Spleen (tissue), 11 donors: ENCODE measurements at regions not wholly inside any gene's neighbourhood (a gene's known extent, or its start where the extent isn't known, plus 50 kb on each side); places are given as distances from the start of the nearest gene placed in this dataset.
"Not testable (repeated sequence)": the region's sequence is repeated elsewhere in the genome, so short reads cannot be mapped to it uniquely, and the experiment has no call there.

Experiments
- DNase-seq: peaks from one replicate; pipeline ENCODE4 v3.0.0-alpha.2; 2020
- H3K27ac ChIP-seq, 8 donors: fragments of 200-600 bp; sonication (generic) in 7 of 8; 1 replicate in 4 of 8; 2 replicates in 4 of 8; pipeline versions ENCODE4 v1.5.0 to v1.8.0; 2016 to 2021; ENCODE audit warnings: inconsistent platforms in 4 of 8, mild to moderate bottlenecking in 4 of 8, moderate library complexity in 1 of 8
- H3K27me3 ChIP-seq, 7 donors: fragments of 200-600 bp; sonication (generic) in 6 of 7; replicated peaks in 1 of 7; 1 replicate in 4 of 7; 2 replicates in 3 of 7; pipeline versions ENCODE4 v1.5.0 to v1.8.0; 2016 to 2021; ENCODE audit warnings: inconsistent platforms in 3 of 7, mild to moderate bottlenecking in 1 of 7
- H3K36me3 ChIP-seq, 6 donors: fragments of 200-600 bp; sonication (generic) in 5 of 6; 1 replicate in 4 of 6; 2 replicates in 2 of 6; pipeline versions ENCODE4 v1.5.0 to v1.8.0; 2016 to 2021; ENCODE audit warnings: inconsistent platforms in 2 of 6
- H3K4me1 ChIP-seq, 6 donors: fragments of 200-600 bp; sonication (generic) in 5 of 6; 1 replicate in 3 of 6; 2 replicates in 3 of 6; pipeline versions ENCODE4 v1.5.0 to v1.8.0; 2016 to 2021; ENCODE audit warnings: inconsistent platforms in 3 of 6
- H3K4me3 ChIP-seq, 8 donors: fragments of 200-600 bp; sonication (generic) in 7 of 8; 1 replicate in 4 of 8; 2 replicates in 4 of 8; pipeline versions ENCODE4 v1.5.0 to v1.8.0; 2016 to 2021; ENCODE audit warnings: inconsistent platforms in 4 of 8, mild to moderate bottlenecking in 4 of 8, moderate library complexity in 2 of 8
- H3K9me3 ChIP-seq, 8 donors: fragments of 200-600 bp; sonication (generic) in 7 of 8; 1 replicate in 4 of 8; 2 replicates in 4 of 8; pipeline versions ENCODE4 v1.5.0 to v1.8.0; 2016 to 2021; ENCODE audit warnings: inconsistent platforms in 4 of 8
- CTCF ChIP-seq, 11 experiments: fragments of 200-600 bp in 7 of 11; fragments of 450-650 bp in 4 of 11; sonication (generic) in 4 of 11; IDR thresholded peaks in 8 of 11; conservative IDR thresholded peaks in 3 of 11; 1 replicate in 7 of 11; 2 replicates in 4 of 11; pipeline versions ENCODE4 v1.4.0 to v1.8.0; 2016 to 2021; ENCODE audit warnings: antibody characterized with exemption in 11 of 11, inconsistent platforms in 4 of 11, mild to moderate bottlenecking in 1 of 11
- POLR2A ChIP-seq, 3 donors: fragments of 450-650 bp; IDR thresholded peaks; one replicate each; pipeline ENCODE4 v1.5.1; 2017; ENCODE audit warnings: antibody characterized with exemption in 3 of 3, mild to moderate bottlenecking in 1 of 3
- POLR2AphosphoS5 ChIP-seq, 3 donors: sonication (generic); formaldehyde crosslinking; IDR thresholded peaks; one replicate each; pipeline ENCODE4 v1.5.1; 2017; ENCODE audit warnings: antibody characterized with exemption in 3 of 3
- WGBS, 5 donors: extraction: QIAGEN DNeasy Blood & Tissue Kit in 3 of 5; methylation state at CpG; one replicate each; pipeline versions ENCODE4 v1.1.5 to v1.1.7; 2013 to 2018; 5-methylcytosine and 5-hydroxymethylcytosine counted together
- intact Hi-C: fragments of 100-400 bp; cut with DNase I; formaldehyde crosslinking; loops from one replicate; pipeline ENCODE4 v1.15.0; 2023; ENCODE audit warnings: low total_unique reads
- donor health status: healthy with polysubstance abuse.
- donor health status: DM: no; HTN: no; CAD: no; lungs with moderate emphysema.
- donor health status: DM: no; HTN: no; CAD: no.
- donor health status: Bipolar disorder and iron deficiency.
- donor health status: healthy.
- donor health status: DM: no; HTN: no; CAD: no.
- donor health status: DM: yes; HTN: yes; CAD: no.

GRCh38 chr3:181210275-181210674 is 220.7 kb upstream of the DNAJC19 start:
- H3K4me1 ChIP-seq = no peaks in the 10 kb centered on the region
- H3K4me3 ChIP-seq = no peak overlapping the region
- H3K36me3 ChIP-seq = no peaks in the 10 kb centered on the region
- H3K9me3 ChIP-seq = no peaks in the 10 kb centered on the region
- TF ChIP-seq POLR2A (IDR thresholded peaks at IDR 0.05) (no peak), CTCF (IDR thresholded peaks at IDR 0.05 in 8 of 11, conservative IDR thresholded peaks at IDR 0.05 in 3 of 11) (no peak), POLR2AphosphoS5 (IDR thresholded peaks at IDR 0.05) (no peak)
- peaks cover 0 to 12% (median 0%) of the 10 kb centered on the region in 7 donors for H3K27me3 ChIP-seq
- no peak overlapping the region for H3K27ac ChIP-seq
- DNase-seq = no peak
- intact Hi-C loops = no loop called here
- 6 to 18% (median 13%) methylated on average over 2 of the region's 2 CpGs for WGBS, 5 donors

GRCh38 chr3:181189556-181189955 is 200.0 kb upstream of the DNAJC19 start:
- H3K36me3 ChIP-seq = no peaks in the 10 kb centered on the region
- no peak for DNase-seq
- intact Hi-C loops = no loop called here
- H3K4me3 ChIP-seq = no peak overlapping the region
- H3K27me3 ChIP-seq = no peaks in the 10 kb centered on the region
- no peaks in the 10 kb centered on the region for H3K9me3 ChIP-seq
- TF ChIP-seq CTCF (IDR thresholded peaks at IDR 0.05 in 8 of 11, conservative IDR thresholded peaks at IDR 0.05 in 3 of 11) (no peak), POLR2A (IDR thresholded peaks at IDR 0.05) (no peak), POLR2AphosphoS5 (IDR thresholded peaks at IDR 0.05) (no peak)
- H3K27ac ChIP-seq = no peak overlapping the region
- H3K4me1 ChIP-seq = no peaks in the 10 kb centered on the region
- 72 to 84% (median 80%) methylated on average over 2 of the region's 2 CpGs for WGBS, 5 donors

GRCh38 chr3:181183764-181184163 is 194.2 kb upstream of the DNAJC19 start:
- H3K9me3 ChIP-seq = no peaks in the 10 kb centered on the region
- H3K27ac ChIP-seq = no peak overlapping the region
- intact Hi-C loops = no loop called here
- TF ChIP-seq POLR2AphosphoS5 (IDR thresholded peaks at IDR 0.05) (no peak), POLR2A (IDR thresholded peaks at IDR 0.05) (no peak), CTCF (IDR thresholded peaks at IDR 0.05 in 8 of 11, conservative IDR thresholded peaks at IDR 0.05 in 3 of 11) (no peak)
- H3K4me3 ChIP-seq = no peak overlapping the region
- H3K27me3 ChIP-seq = no peaks in the 10 kb centered on the region
- DNase-seq = no peak
- H3K4me1 ChIP-seq = no peaks in the 10 kb centered on the region
- H3K36me3 ChIP-seq = no peaks in the 10 kb centered on the region
- 91 to 100% (median 96%) methylated on average over 1 of the region's 1 CpG for WGBS, 5 donors

GRCh38 chr3:181183057-181183456 is 193.5 kb upstream of the DNAJC19 start:
- H3K4me1 ChIP-seq, DNase-seq, H3K4me3 ChIP-seq, intact Hi-C loops, H3K27ac ChIP-seq, H3K36me3 ChIP-seq, H3K9me3 ChIP-seq, H3K27me3 ChIP-seq: not testable (repeated sequence)
- 83 to 97% (median 93%) methylated on average over 9 to 22 of the region's 22 CpGs for WGBS, 5 donors

- H3K4me1 ChIP-seq = peaks cover 0 to 4% (median 0%) of the 10 kb centered on the region in 6 donors
- no peak overlapping the region for H3K27ac ChIP-seq
- 77 to 84% (median 78%) methylated on average over 7 of the region's 7 CpGs for WGBS, 5 donors
- no peaks in the 10 kb centered on the region for H3K36me3 ChIP-seq
- H3K4me3 ChIP-seq = no peak overlapping the region
- intact Hi-C loops = loop anchor here (10.0 kb wide), 1 partner anchor 374 kb away; no protein-coding TSS in a partner anchor
- H3K9me3 ChIP-seq = no peaks in the 10 kb centered on the region
- no peaks in the 10 kb centered on the region for H3K27me3 ChIP-seq
- TF ChIP-seq CTCF (IDR thresholded peaks at IDR 0.05 in 8 of 11, conservative IDR thresholded peaks at IDR 0.05 in 3 of 11) = no peak
- no peak for DNase-seq
These were observed 189.5 kb upstream of the DNAJC19 start for GRCh38 chr3:181178991-181179390.
